ENCODE measurements at regions not wholly inside any gene's neighbourhood (a gene's known extent, or its start where the extent isn't known, plus 50 kb on each side); places are given as distances from the start of the nearest gene placed in this dataset.

DNA sequence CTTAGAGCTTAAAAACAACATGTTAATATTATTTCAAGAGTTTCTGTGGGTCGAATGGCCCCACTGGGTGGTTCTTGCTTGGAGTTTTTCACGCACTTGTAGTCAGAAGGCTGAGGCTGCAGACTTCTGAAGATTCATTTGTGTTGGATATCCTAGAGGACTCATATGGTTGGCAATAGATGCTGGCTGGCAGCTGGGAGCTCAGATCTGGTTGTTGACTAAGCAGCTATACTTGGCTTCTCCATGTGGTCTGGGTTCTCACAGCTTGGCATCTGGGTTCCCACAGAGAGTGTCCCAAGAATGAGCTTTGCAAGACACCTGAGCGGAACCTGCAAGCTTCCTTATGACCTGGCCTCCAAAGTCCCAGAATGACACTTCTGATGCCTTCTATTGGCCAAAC lies 163.9 kb upstream of the ZC3H12C start:
- H3K9me3 Mint-ChIP-seq = peaks cover 0 to 4% (median 0%) of the 10 kb centered on the region in 3 donors
- DNase-seq = no peak
- CTCF ChIA-PET = interaction anchor here in 1 of 2 donors (0.7 kb wide), 1 partner anchor 16 kb away, joined by 3 read pairs; no protein-coding TSS in a partner anchor
- WGBS (ENCODE audit: insufficient coverage) = 100% methylated on average over 2 of the region's 3 CpGs
- no peaks in the 10 kb centered on the region for H3K4me1 Mint-ChIP-seq
- Histone ChIP-seq H3K4me1 (ENCODE audit: control insufficient read depth in 1 of 2, extremely low read depth in 1 of 2, insufficient read depth in 2 of 2, low read length in 2 of 2) (no peaks in the 10 kb centered on the region), H3K36me3 (ENCODE audit: control insufficient read depth in 2 of 2, extremely low read depth in 1 of 2, insufficient read depth in 1 of 2, low read length in 1 of 2) (no peaks in the 10 kb centered on the region), H3K9me3 (no peaks in the 10 kb centered on the region), H3K27ac (ENCODE audit: low read length) (no peak overlapping the region), H3K4me3 (ENCODE audit: control insufficient read depth in 1 of 2, extremely low read depth in 1 of 2, low read length in 1 of 2) (no peak overlapping the region), H3K27me3 (replicated peaks in 1 of 2; ENCODE audit: control insufficient read depth in 2 of 2, extremely low read depth in 1 of 2, insufficient read depth in 2 of 2, low read length in 1 of 2) (no peaks in the 10 kb centered on the region)
- no peaks in the 10 kb centered on the region for H3K36me3 Mint-ChIP-seq
- H3K4me3 Mint-ChIP-seq = no peak overlapping the region
- ATAC-seq (replicated peaks in 1 of 4) = no peak
- peaks cover 0 to 4% of the 10 kb centered on the region in 2 donors for H3K27me3 Mint-ChIP-seq
- no peak overlapping the region for H3K27ac Mint-ChIP-seq
- POLR2A ChIA-PET = no interaction called here

DNA sequence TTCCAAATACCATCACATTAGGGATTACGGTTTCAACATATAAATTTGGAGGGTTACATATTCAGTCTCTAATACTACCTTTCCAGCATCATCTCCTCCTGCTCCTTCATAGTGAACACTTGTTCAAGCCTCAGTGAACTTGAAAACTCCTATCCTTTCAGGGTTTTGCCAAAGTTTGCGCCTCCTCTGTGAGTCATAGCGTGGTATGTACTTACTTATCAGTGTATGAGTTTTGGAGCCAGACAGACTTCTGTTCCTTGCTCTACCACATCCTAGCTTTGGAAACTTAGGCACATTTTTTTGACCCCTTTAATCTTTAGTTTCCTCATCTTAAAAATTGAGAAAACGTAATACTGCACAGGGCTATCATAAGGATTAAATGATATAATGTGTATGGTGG lies 160.1 kb upstream of the ZC3H12C start:
- no peaks in the 10 kb centered on the region for H3K9me3 ChIP-seq

DNA sequence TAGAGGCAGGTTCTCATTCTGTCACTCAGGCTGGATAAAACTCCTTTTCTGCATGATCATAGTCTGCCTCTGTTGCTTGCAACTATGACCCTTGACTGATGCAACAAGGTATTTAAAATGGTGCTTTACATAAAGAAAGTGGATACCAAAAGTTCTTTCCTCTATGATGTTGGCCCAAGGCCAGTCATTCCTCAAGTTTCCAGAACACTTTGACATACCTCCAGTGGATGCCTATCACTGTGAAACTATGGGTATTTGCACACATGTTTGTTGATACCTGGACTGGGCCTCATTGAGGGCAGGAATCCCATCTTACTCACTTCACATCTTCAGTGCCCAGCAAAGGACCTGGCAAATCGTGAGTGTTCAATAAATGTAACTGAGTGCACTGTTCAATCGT lies 159.0 kb upstream of the ZC3H12C start:
- no peaks in the 10 kb centered on the region for H3K9me3 Mint-ChIP-seq
- Histone ChIP-seq H3K4me1 (ENCODE audit: control insufficient read depth in 1 of 2, extremely low read depth in 1 of 2, insufficient read depth in 2 of 2, low read length in 2 of 2) (no peaks in the 10 kb centered on the region), H3K27me3 (replicated peaks in 1 of 2; ENCODE audit: control insufficient read depth in 2 of 2, extremely low read depth in 1 of 2, insufficient read depth in 2 of 2, low read length in 1 of 2) (no peaks in the 10 kb centered on the region), H3K4me3 (ENCODE audit: control insufficient read depth in 1 of 2, extremely low read depth in 1 of 2, low read length in 1 of 2) (no peak overlapping the region), H3K9me3 (no peaks in the 10 kb centered on the region), H3K36me3 (ENCODE audit: control insufficient read depth in 2 of 2, extremely low read depth in 1 of 2, insufficient read depth in 1 of 2, low read length in 1 of 2) (no peaks in the 10 kb centered on the region), H3K27ac (ENCODE audit: low read length) (no peak overlapping the region)
- H3K27me3 Mint-ChIP-seq = peaks cover 4% of the 10 kb centered on the region in 2 donors
- ChIA-PET CTCF (no interaction called here), POLR2A (no interaction called here)
- H3K4me1 Mint-ChIP-seq = no peaks in the 10 kb centered on the region
- DNase-seq (no peak), ATAC-seq (replicated peaks in 1 of 4) (no peak)
- H3K27ac Mint-ChIP-seq = no peak overlapping the region
- no peak overlapping the region for H3K4me3 Mint-ChIP-seq
- no CpG with 5 or more reads among the region's 2 CpGs for WGBS (ENCODE audit: insufficient coverage)
- no peaks in the 10 kb centered on the region for H3K36me3 Mint-ChIP-seq

More for the DNA sequence above, 160.1 kb upstream of the ZC3H12C start:
- Histone ChIP-seq H3K4me3 (ENCODE audit: control insufficient read depth in 1 of 2, extremely low read depth in 1 of 2, low read length in 1 of 2) (no peak overlapping the region), H3K27ac (ENCODE audit: low read length) (no peak overlapping the region), H3K36me3 (ENCODE audit: control insufficient read depth in 2 of 2, extremely low read depth in 1 of 2, insufficient read depth in 1 of 2, low read length in 1 of 2) (no peaks in the 10 kb centered on the region), H3K27me3 (replicated peaks in 1 of 2; ENCODE audit: control insufficient read depth in 2 of 2, extremely low read depth in 1 of 2, insufficient read depth in 2 of 2, low read length in 1 of 2) (no peaks in the 10 kb centered on the region), H3K4me1 (ENCODE audit: control insufficient read depth in 1 of 2, extremely low read depth in 1 of 2, insufficient read depth in 2 of 2, low read length in 2 of 2) (no peaks in the 10 kb centered on the region)
- ATAC-seq (replicated peaks in 1 of 4) = no peak
- ChIA-PET CTCF (interaction anchor here in 1 of 2 donors (0.7 to 0.8 kb wide), 2 partner anchors 10 to 559 kb away, joined by 3 read pairs; no protein-coding TSS in a partner anchor), POLR2A (no interaction called here)
- H3K4me1 Mint-ChIP-seq = no peaks in the 10 kb centered on the region
- H3K4me3 Mint-ChIP-seq = no peak overlapping the region
- peaks cover 2 to 4% of the 10 kb centered on the region in 2 donors for H3K27me3 Mint-ChIP-seq
- H3K36me3 Mint-ChIP-seq = no peaks in the 10 kb centered on the region
- no CpG with 5 or more reads among the region's 4 CpGs for WGBS (ENCODE audit: insufficient coverage)
- DNase-seq = no peak
- H3K27ac Mint-ChIP-seq = no peak overlapping the region
- no peaks in the 10 kb centered on the region for H3K9me3 Mint-ChIP-seq

DNA sequence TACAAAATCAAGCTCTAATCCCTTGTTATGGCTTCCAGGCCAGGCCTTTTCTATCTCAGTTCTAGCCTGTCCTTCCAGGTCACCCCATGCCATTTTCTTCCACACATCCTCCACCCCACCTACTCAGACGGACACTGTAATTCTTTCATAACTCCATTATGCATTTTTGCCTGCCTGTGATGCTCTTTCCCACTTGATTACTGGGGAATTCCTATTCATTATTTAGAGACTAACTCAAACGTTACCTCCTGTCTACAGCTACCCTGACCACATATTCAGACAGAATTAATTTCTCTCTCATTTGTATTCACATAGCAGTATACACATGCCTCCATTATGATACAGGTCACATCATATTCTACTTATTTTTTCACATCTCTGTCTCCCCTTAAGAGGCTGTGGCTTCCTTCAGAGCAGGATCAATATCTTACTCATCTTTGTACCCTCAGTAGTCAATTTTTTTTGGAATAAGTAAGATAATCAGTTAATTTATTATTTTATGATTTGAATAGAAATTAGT lies 156.5 kb upstream of the ZC3H12C start:
- no peaks in the 10 kb centered on the region for H3K36me3 ChIP-seq (ENCODE audit: control insufficient read depth in 2 of 2, extremely low read depth in 1 of 2, insufficient read depth in 1 of 2, low read length in 1 of 2)
- Mint-ChIP-seq H3K36me3 (no peaks in the 10 kb centered on the region), H3K4me1 (no peaks in the 10 kb centered on the region), H3K9me3 (no peaks in the 10 kb centered on the region), H3K4me3 (no peak overlapping the region), H3K27ac (no peak overlapping the region), H3K27me3 (peaks cover 8 to 16% of the 10 kb centered on the region in 2 donors)
- no peak overlapping the region for H3K4me3 ChIP-seq (ENCODE audit: control insufficient read depth in 1 of 2, extremely low read depth in 1 of 2, low read length in 1 of 2)
- H3K4me1 ChIP-seq (ENCODE audit: control insufficient read depth in 1 of 2, extremely low read depth in 1 of 2, insufficient read depth in 2 of 2, low read length in 2 of 2) = no peaks in the 10 kb centered on the region
- H3K27me3 ChIP-seq (replicated peaks in 1 of 2; ENCODE audit: control insufficient read depth in 2 of 2, extremely low read depth in 1 of 2, insufficient read depth in 2 of 2, low read length in 1 of 2) = no peaks in the 10 kb centered on the region
- no peak for ATAC-seq (replicated peaks in 1 of 4)
- no peaks in the 10 kb centered on the region for H3K9me3 ChIP-seq
- DNase-seq = no peak
- H3K27ac ChIP-seq (ENCODE audit: low read length) = no peak overlapping the region
- WGBS (ENCODE audit: insufficient coverage) = 77% methylated on average over 1 of the region's 2 CpGs
- ChIA-PET CTCF (no interaction called here), POLR2A (interaction anchor here in 1 of 2 donors (0.6 kb wide), 1 partner anchor 1147 kb away, joined by 3 read pairs; no protein-coding TSS in a partner anchor)

DNA sequence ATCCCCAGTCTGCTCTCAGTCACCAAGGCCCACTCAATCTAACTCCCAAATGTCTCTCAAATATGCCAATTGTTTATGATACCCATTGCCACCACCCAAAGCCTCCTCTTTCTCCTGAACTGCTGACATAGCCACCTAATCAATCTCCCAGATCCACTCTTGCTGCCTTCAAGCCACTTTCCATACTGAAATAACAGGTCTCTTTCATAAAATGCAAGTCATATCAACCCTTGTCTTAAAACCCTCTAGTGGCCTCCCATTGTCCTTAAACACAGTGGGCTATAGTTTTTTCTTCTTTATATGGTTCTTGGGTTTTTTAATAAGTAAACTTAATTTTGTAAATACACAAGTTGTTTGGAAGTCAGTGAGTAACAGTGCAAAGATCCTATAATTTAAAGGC lies 155.2 kb upstream of the ZC3H12C start:
- Mint-ChIP-seq H3K9me3 (no peaks in the 10 kb centered on the region), H3K4me1 (no peaks in the 10 kb centered on the region), H3K27ac (no peak overlapping the region), H3K27me3 (peaks cover 8 to 12% of the 10 kb centered on the region in 2 donors), H3K4me3 (no peak overlapping the region), H3K36me3 (no peaks in the 10 kb centered on the region)
- Histone ChIP-seq H3K27ac (ENCODE audit: low read length) (no peak overlapping the region), H3K9me3 (no peaks in the 10 kb centered on the region), H3K4me1 (ENCODE audit: control insufficient read depth in 1 of 2, extremely low read depth in 1 of 2, insufficient read depth in 2 of 2, low read length in 2 of 2) (no peaks in the 10 kb centered on the region), H3K27me3 (replicated peaks in 1 of 2; ENCODE audit: control insufficient read depth in 2 of 2, extremely low read depth in 1 of 2, insufficient read depth in 2 of 2, low read length in 1 of 2) (no peaks in the 10 kb centered on the region), H3K36me3 (ENCODE audit: control insufficient read depth in 2 of 2, extremely low read depth in 1 of 2, insufficient read depth in 1 of 2, low read length in 1 of 2) (no peaks in the 10 kb centered on the region), H3K4me3 (ENCODE audit: control insufficient read depth in 1 of 2, extremely low read depth in 1 of 2, low read length in 1 of 2) (no peak overlapping the region)
- ATAC-seq (replicated peaks in 1 of 4) = no peak
- DNase-seq = no peak
- CTCF ChIA-PET = no interaction called here
- POLR2A ChIA-PET = no interaction called here

DNA sequence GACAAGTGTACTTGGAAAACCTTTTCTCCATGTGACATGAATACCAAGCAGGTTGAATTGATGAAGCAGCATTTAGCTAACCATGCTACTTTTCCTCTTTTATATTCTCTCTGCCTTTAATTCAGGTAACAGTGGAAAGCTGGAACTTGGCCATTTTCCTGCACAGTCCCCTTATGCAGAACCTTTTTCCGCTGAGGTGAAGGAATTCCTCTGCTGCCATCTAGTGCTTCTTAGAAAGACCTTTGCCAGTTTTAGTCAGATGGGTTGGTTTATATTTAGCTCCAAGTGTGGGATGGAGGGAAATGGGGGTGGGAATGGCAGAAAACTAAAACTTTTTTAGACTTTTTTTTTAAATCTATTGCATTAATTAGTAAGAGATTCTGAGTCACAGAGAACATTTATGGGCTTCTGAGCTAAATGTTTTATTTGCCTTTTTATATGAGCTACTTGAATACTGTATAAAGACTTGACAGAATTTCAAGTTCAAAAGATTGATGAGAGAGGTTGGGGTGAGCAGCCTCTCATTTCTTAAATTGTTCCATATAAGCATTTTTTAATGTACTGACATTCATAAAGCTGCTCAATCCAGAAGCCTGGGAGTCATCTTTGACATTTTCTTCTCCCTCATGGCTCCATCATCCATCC lies 153.9 kb upstream of the ZC3H12C start:
- no peak overlapping the region for H3K4me3 ChIP-seq (ENCODE audit: control insufficient read depth in 1 of 2, extremely low read depth in 1 of 2, low read length in 1 of 2)
- H3K4me1 Mint-ChIP-seq = no peaks in the 10 kb centered on the region
- no peaks in the 10 kb centered on the region for H3K36me3 ChIP-seq (ENCODE audit: control insufficient read depth in 2 of 2, extremely low read depth in 1 of 2, insufficient read depth in 1 of 2, low read length in 1 of 2)
- H3K27me3 ChIP-seq (replicated peaks in 1 of 2; ENCODE audit: control insufficient read depth in 2 of 2, extremely low read depth in 1 of 2, insufficient read depth in 2 of 2, low read length in 1 of 2) = no peaks in the 10 kb centered on the region
- peaks cover 12 to 13% of the 10 kb centered on the region in 2 donors for H3K27me3 Mint-ChIP-seq
- H3K4me1 ChIP-seq (ENCODE audit: control insufficient read depth in 1 of 2, extremely low read depth in 1 of 2, insufficient read depth in 2 of 2, low read length in 2 of 2) = no peaks in the 10 kb centered on the region
- CTCF ChIA-PET = no interaction called here
- H3K9me3 ChIP-seq = no peaks in the 10 kb centered on the region
- no peaks in the 10 kb centered on the region for H3K9me3 Mint-ChIP-seq
- H3K36me3 Mint-ChIP-seq = no peaks in the 10 kb centered on the region
- DNase-seq (peak in 1 of 35 experiments; percentile 2), ATAC-seq (replicated peaks in 1 of 4) (no peak)
- 29% methylated on average over 1 of the region's 1 CpG for WGBS (ENCODE audit: insufficient coverage)
- no peak overlapping the region for H3K27ac ChIP-seq (ENCODE audit: low read length)
- POLR2A ChIA-PET = no interaction called here
- no peak overlapping the region for H3K4me3 Mint-ChIP-seq
- no peak overlapping the region for H3K27ac Mint-ChIP-seq

Measured in T-cell (primary cell).